ENCODE measurements at regions not wholly inside any gene's neighbourhood (a gene's known extent, or its start where the extent isn't known, plus 50 kb on each side); places are given as distances from the start of the nearest gene placed in this dataset.
"Not testable (repeated sequence)": the region's sequence is repeated elsewhere in the genome, so short reads cannot be mapped to it uniquely, and the experiment has no call there.

- Mint-ChIP-seq H3K36me3 (no peaks in the 10 kb centered on the region), H3K9me3 (no peaks in the 10 kb centered on the region), H3K27ac (no peak overlapping the region)
- ATAC-seq (no peak), DNase-seq (ENCODE audit: low spot score in 2 of 2) (no peak)
These were observed 507.2 kb downstream of the LTN1 start for GRCh38 chr21:28485301-28486022.

- no peaks in the 10 kb centered on the region for H3K36me3 Mint-ChIP-seq
- H3K9me3 Mint-ChIP-seq, result no peaks in the 10 kb centered on the region
- DNase-seq (ENCODE audit: low spot score in 2 of 2) (no peak), ATAC-seq (no peak)
- H3K27ac Mint-ChIP-seq, result no peak overlapping the region
These were observed 509.2 kb downstream of the LTN1 start for GRCh38 chr21:28483301-28484035.

GRCh38 chr21:28482657-28483056 lies 510.0 kb downstream of the LTN1 start:
- Mint-ChIP-seq H3K9me3 (no peaks in the 10 kb centered on the region), H3K27ac (no peak overlapping the region), H3K36me3 (no peaks in the 10 kb centered on the region)
- no peak for DNase-seq (ENCODE audit: low spot score in 2 of 2)
- ATAC-seq, result no peak

- no peaks in the 10 kb centered on the region for H3K9me3 Mint-ChIP-seq
- no peak for ATAC-seq
- no peaks in the 10 kb centered on the region for H3K36me3 Mint-ChIP-seq
- DNase-seq (ENCODE audit: low spot score in 2 of 2), result no peak
- no peak overlapping the region for H3K27ac Mint-ChIP-seq
These were observed 512.2 kb downstream of the LTN1 start for GRCh38 chr21:28480470-28480869.

GRCh38 chr21:28473530-28474220 lies 519.0 kb downstream of the LTN1 start:
- no peaks in the 10 kb centered on the region for H3K36me3 Mint-ChIP-seq
- no peak overlapping the region for H3K27ac Mint-ChIP-seq
- no peaks in the 10 kb centered on the region for H3K9me3 Mint-ChIP-seq
- peak in 1 of 2 donors; percentile 83 for ATAC-seq
- DNase-seq (ENCODE audit: low spot score in 2 of 2), result no peak

GRCh38 chr21:28472543-28472942 lies 520.1 kb downstream of the LTN1 start:
- H3K36me3 Mint-ChIP-seq; H3K27ac Mint-ChIP-seq; H3K9me3 Mint-ChIP-seq; DNase-seq (ENCODE audit: low spot score in 2 of 2): not testable (repeated sequence)
- peak in 1 of 2 donors; percentile 24 for ATAC-seq

GRCh38 chr21:28464988-28465387 lies 527.7 kb downstream of the LTN1 start:
- no peak overlapping the region for H3K27ac Mint-ChIP-seq
- H3K9me3 Mint-ChIP-seq, result no peaks in the 10 kb centered on the region
- DNase-seq (ENCODE audit: low spot score in 2 of 2) (no peak), ATAC-seq (no peak)
- no peaks in the 10 kb centered on the region for H3K36me3 Mint-ChIP-seq

GRCh38 chr21:28464095-28464494 lies 528.6 kb downstream of the LTN1 start:
- Mint-ChIP-seq H3K27ac (no peak overlapping the region), H3K36me3 (no peaks in the 10 kb centered on the region), H3K9me3 (no peaks in the 10 kb centered on the region)
- no peak for ATAC-seq
- no peak for DNase-seq (ENCODE audit: low spot score in 2 of 2)

- DNase-seq (ENCODE audit: low spot score in 2 of 2) (no peak), ATAC-seq (no peak)
- H3K9me3 Mint-ChIP-seq, result no peaks in the 10 kb centered on the region
- no peaks in the 10 kb centered on the region for H3K36me3 Mint-ChIP-seq
- no peak overlapping the region for H3K27ac Mint-ChIP-seq
These were observed 533.5 kb downstream of the LTN1 start for GRCh38 chr21:28459193-28459592.

- DNase-seq (ENCODE audit: low spot score in 2 of 2), result no peak
- ATAC-seq, result no peak
- no peaks in the 10 kb centered on the region for H3K36me3 Mint-ChIP-seq
These were observed 534.2 kb downstream of the LTN1 start for GRCh38 chr21:28458446-28458845.

GRCh38 chr21:28455253-28455600 lies 537.5 kb downstream of the LTN1 start:
- ATAC-seq, result no peak
- Mint-ChIP-seq H3K27ac (no peak overlapping the region), H3K36me3 (no peaks in the 10 kb centered on the region), H3K9me3 (no peaks in the 10 kb centered on the region)
- no peak for DNase-seq (ENCODE audit: low spot score in 2 of 2)

More at GRCh38 chr21:28458446-28458845, 534.2 kb downstream of the LTN1 start:
- H3K9me3 Mint-ChIP-seq, result no peaks in the 10 kb centered on the region
- no peak overlapping the region for H3K27ac Mint-ChIP-seq

GRCh38 chr21:28454564-28455252 lies 538.0 kb downstream of the LTN1 start:
- ATAC-seq (no peak), DNase-seq (ENCODE audit: low spot score in 2 of 2) (no peak)
- Mint-ChIP-seq H3K27ac (no peak overlapping the region), H3K9me3 (no peaks in the 10 kb centered on the region), H3K36me3 (no peaks in the 10 kb centered on the region)

GRCh38 chr21:28447462-28447861 lies 545.2 kb downstream of the LTN1 start:
- H3K27ac Mint-ChIP-seq, result no peak overlapping the region
- DNase-seq (ENCODE audit: low spot score in 2 of 2) (no peak), ATAC-seq (no peak)
- peaks cover 0 to 9% of the 10 kb centered on the region in 2 donors for H3K9me3 Mint-ChIP-seq
- H3K36me3 Mint-ChIP-seq, result no peaks in the 10 kb centered on the region

GRCh38 chr21:28445141-28445830 lies 547.4 kb downstream of the LTN1 start:
- Mint-ChIP-seq H3K36me3 (no peaks in the 10 kb centered on the region), H3K9me3 (peaks cover 0 to 9% of the 10 kb centered on the region in 2 donors), H3K27ac (no peak overlapping the region)
- ATAC-seq, result no peak
- DNase-seq (ENCODE audit: low spot score in 2 of 2), result no peak

- peaks cover 0 to 9% of the 10 kb centered on the region in 2 donors for H3K9me3 Mint-ChIP-seq
- no peak overlapping the region for H3K27ac Mint-ChIP-seq
- DNase-seq (ENCODE audit: low spot score in 2 of 2), result no peak
- ATAC-seq, result no peak
- H3K36me3 Mint-ChIP-seq, result no peaks in the 10 kb centered on the region
These were observed 548.1 kb downstream of the LTN1 start for GRCh38 chr21:28444557-28444956.

GRCh38 chr21:28444111-28444510 lies 548.6 kb downstream of the LTN1 start:
- Mint-ChIP-seq H3K36me3 (no peaks in the 10 kb centered on the region), H3K27ac (no peak overlapping the region), H3K9me3 (peaks cover 0 to 9% of the 10 kb centered on the region in 2 donors)
- ATAC-seq, result no peak
- DNase-seq (ENCODE audit: low spot score in 2 of 2), result no peak

All from activated naive CD4-positive, alpha-beta T cell treated with anti-CD3 and anti-CD28 coated beads, Interleukin-2, amount 50 U/mL, for 72 hours (primary cell).